NCI-H1694 treated with DMSO at 0.1 percent for 48 hours (cell line): ENCODE measurements at regions not wholly inside any gene's neighbourhood (a gene's known extent, or its start where the extent isn't known, plus 50 kb on each side); places are given as distances from the start of the nearest gene placed in this dataset.
"Not testable (repeated sequence)": the region's sequence is repeated elsewhere in the genome, so short reads cannot be mapped to it uniquely, and the experiment has no call there.

ENCODE experiments used
- DNase-seq: peaks from one replicate; lab custom pipeline; 2025; lab: John Stamatoyannopoulos, UW

GRCh38 chr6:121020656-121021055, 313.6 kb downstream of the TBC1D32 start:
- no peak for DNase-seq

DNA sequence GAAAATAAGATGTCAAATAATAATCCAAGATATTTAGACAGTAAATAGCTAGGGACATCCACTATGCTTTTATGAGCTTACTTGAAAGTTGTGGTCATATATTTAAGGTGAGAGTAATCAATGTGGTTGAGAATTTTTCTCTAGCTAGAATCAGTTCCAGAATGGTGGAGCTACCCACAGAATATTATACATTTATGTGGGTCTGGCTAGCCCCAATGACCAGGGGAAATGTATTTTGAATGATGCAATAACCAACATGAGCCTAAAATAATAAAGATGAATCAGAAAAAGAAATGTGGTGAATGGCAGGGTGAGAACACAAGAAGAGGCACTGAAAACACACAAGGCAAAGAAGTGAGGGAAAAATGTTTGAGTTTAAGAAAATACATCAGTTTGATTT, 325.7 kb downstream of the TBC1D32 start:
- no peak for DNase-seq

GRCh38 chr6:121006024-121006423, 328.3 kb downstream of the TBC1D32 start:
- DNase-seq: no peak

GRCh38 chr6:121000381-121000780, 333.9 kb downstream of the TBC1D32 start:
- DNase-seq: no peak

GRCh38 chr6:120996340-120996739, 337.9 kb downstream of the TBC1D32 start:
- DNase-seq: no peak

DNA sequence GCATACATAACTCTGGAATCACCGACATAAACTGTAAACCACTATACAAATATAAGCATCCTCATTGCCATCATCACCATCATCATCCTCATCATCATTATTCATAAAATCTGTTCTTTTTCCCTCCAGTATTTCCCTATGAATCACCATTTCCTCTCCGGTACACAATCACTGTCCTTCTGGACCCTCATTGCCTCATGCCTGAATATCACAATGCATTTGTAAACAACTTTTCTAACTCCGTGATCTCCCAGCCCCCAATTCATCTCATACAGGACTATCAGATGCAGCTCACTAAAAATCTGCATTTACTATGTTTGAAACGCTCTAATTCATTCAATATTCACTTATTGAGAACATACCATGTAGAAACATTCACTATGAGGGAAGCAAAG, 339.7 kb downstream of the TBC1D32 start:
- no peak for DNase-seq

GRCh38 chr6:120993929-120994572, 340.2 kb downstream of the TBC1D32 start:
- no peak for DNase-seq

DNA sequence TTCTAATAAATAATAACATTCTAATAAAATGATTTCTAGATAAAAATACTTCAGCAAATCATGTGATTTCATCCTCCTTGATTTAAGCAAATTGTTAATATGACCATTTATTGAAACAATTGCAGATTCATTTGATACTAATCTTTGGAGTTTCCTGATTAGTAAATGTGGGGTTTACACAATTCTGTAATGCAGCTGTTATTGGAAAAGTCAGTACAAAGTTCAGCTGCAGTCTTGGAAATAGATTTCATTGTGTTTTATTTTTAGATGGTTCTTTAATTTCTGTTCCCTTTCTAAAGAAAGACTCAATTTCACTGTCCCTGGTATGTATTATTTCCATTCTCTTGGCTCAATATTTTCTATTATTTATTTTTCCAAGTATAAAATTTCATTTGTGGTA, 342.0 kb downstream of the TBC1D32 start:
- DNase-seq: no peak

DNA sequence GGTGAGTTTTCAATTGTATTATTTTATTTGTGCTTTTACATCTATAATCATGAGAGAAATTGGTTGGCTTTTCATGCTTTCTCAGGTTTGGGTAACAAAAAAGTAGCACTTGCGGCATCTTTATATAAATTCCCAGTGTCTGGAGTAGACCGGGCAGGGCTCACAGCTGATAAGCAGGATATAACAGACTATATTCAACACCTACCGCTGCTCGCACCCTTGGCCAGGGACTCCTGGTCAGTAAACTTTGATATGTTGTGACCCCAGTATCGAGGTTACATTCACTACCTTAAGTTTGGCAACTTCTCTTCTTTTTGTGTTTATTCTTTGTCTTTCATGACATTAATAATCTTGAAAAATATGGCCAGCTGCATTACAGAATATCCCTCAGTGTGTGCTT, 343.4 kb downstream of the TBC1D32 start:
- no peak for DNase-seq

GRCh38 chr6:120981835-120982234, 352.4 kb downstream of the TBC1D32 start:
- no peak for DNase-seq

- no peak for DNase-seq
Observed at GRCh38 chr6:120966321-120966720, 368.0 kb downstream of the TBC1D32 start.

- DNase-seq: no peak
Observed at GRCh38 chr6:120965814-120966213, 368.5 kb downstream of the TBC1D32 start.

DNA sequence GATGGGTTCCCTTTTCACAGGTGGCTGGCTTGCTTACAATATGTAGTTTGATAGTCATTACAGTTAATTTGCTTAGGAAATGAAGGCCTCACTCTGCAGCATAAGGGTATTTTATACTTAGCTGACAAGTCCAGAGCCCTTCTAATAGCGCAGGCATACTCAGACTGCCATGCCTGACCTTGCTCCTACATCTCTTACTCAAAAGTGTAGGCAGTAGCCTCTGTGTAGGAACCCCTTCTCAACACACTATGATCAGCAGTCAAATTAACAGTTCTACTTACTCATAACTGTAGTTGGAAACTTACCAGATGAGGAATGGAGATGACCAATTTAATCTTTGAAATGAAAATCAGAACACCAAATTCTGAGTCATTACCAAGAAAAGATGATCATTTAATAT, 373.5 kb downstream of the TBC1D32 start:
- no peak for DNase-seq

DNA sequence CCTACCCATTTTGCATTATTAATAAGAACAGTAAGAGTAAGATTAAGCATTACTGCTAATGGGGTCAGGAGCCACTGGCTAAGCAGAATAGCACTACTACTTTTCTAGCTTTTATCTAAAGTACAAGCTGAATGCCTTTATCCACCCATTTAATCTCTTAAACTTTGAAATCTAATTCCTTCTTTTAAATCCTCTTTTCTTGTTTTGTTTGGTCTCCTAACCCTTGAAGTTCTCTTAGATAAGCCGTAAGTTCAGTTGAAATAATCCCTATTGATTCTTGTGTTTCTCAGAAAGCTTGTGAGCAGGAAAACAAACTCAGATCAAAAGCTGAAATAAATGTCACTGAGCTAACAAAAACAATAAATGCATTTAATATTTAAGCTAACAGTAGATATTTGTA, 380.2 kb downstream of the TBC1D32 start:
- DNase-seq: no peak

DNA sequence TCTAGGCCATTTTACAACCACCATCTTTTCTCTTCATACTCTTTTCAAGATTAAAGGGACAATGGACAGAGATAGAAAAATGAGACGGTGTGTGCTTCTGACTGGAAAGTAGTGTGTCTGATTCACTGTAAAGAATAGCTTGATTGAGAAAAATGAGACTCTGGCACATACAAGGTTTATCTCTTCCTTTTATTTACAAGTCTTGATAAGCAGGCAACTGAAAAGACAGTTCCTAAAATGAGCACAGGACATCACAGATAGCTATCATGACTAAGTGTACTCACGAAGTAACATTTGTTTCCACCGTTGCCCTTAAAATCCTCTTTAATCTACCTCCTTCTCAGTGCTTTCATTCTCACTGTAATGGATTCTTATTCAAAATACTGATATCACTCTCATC, 383.0 kb downstream of the TBC1D32 start:
- no peak for DNase-seq

DNA sequence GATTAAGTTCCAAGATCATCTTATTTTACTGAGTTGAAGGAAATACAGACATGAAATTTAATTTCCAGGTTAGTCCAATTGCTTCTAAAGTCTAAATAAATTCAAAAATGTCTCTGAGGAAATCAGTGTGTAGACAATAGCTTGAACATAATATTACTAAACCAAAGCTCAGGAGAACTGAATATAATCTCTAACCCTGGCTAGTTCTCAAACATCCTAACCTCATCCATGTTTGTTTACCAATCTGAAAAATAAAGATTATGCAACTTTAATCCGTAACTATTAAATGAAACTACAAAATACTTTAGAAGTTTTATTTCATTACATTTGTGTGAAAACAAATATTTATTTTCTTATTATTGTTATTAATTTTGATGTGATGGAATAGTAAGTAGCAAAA, 387.2 kb downstream of the TBC1D32 start:
- no peak for DNase-seq

- DNase-seq: no peak
Observed at GRCh38 chr6:120945905-120946594, 388.2 kb downstream of the TBC1D32 start.

GRCh38 chr6:120938876-120939472, 395.3 kb downstream of the TBC1D32 start:
- no peak for DNase-seq

DNA sequence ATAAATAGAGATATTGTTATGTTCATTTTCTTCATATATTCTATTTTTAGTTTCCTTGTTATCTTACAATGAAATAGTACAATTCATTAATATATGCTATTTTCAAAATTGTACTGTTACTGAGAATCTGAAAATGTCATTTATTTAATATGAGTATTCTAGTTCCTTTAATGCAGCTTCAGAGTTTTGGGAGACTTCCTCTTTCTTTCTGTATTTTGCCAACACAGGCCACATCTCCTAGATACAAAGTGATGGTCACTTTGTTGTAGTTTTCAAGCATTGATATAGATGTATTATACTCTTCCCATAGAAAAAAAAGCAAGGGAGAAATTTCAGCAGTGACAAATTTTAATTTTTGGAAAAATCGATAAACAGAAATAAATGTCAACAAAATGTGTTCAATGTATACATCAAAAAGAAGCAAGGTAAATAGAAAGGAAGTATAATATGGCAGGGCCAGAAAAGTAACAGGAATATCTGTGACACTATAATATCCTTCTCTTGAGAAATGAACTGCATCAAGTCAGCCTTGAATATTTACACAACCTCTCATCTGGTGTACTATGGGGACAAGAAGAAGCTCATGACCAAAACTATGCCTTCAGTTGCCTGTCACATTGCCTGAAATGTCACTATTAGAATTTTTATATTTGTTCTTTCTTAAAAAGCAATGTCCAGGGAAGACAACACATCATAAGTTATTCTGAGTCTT, 396.0 kb downstream of the TBC1D32 start:
- DNase-seq: no peak

GRCh38 chr6:120935908-120936307, 398.4 kb downstream of the TBC1D32 start:
- DNase-seq: no peak

DNA sequence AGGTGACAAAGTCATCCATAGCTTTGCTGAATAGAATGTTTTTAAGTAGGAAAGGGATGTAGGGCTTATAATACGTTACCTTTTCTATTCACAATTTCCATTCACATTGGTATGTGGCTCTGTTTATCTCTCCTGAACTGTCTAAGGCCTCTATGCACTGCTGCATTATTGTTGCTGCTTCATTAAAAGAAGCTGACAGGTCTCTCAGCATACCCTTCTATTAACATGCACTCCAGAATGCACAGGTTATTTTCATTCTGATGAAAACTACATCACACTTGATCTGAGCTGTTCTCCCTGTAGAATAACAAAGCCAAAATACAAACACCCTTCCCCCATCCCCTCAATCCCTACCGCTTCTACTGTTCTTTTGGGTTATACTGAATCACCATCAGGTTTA, 399.3 kb downstream of the TBC1D32 start:
- no peak for DNase-seq

GRCh38 chr6:120931520-120932180, 402.6 kb downstream of the TBC1D32 start:
- DNase-seq: not testable (repeated sequence)
